ENCODE measurements at regions not wholly inside any gene's neighbourhood (a gene's known extent, or its start where the extent isn't known, plus 50 kb on each side); places are given as distances from the start of the nearest gene placed in this dataset.

GRCh38 chr20:22411286-22411626, 173.1 kb downstream of the FOXA2 start:
- H4K20me1 ChIP-seq (ENCODE audit: insufficient read depth, low read length), result no peaks in the 10 kb centered on the region
- no peak for DNase-seq
- no peak overlapping the region for H3K9ac ChIP-seq (ENCODE audit: insufficient read depth, low read length, poor library complexity, severe bottlenecking)
- no peaks in the 10 kb centered on the region for H3K9me3 ChIP-seq (replicated peaks in 1 of 2; ENCODE audit: control insufficient read depth in 1 of 2, insufficient read depth in 1 of 2, low read length in 2 of 2)
- H3K4me3 Mint-ChIP-seq, result no peak overlapping the region
- H3K36me3 Mint-ChIP-seq, result no peaks in the 10 kb centered on the region
- intact Hi-C loops (cut with micrococcal nuclease), result no loop called here
- no peak overlapping the region for H3K4me2 ChIP-seq (replicated peaks; ENCODE audit: extremely low read depth, low read length, poor library complexity, severe bottlenecking)
- H3K4me1 Mint-ChIP-seq, result peaks cover 9% of the 10 kb centered on the region
- H3K27ac ChIP-seq (ENCODE audit: low read depth in 1 of 2, low read length in 2 of 2), result no peak overlapping the region
- H3K79me2 ChIP-seq (ENCODE audit: insufficient read depth, low read length), result no peaks in the 10 kb centered on the region
- no peaks in the 10 kb centered on the region for H3K27me3 ChIP-seq (ENCODE audit: control insufficient read depth in 2 of 2, insufficient read depth in 2 of 2, low read length in 2 of 2)
- no peaks in the 10 kb centered on the region for H3K36me3 ChIP-seq (replicated peaks in 1 of 2; ENCODE audit: control insufficient read depth in 1 of 2, insufficient read depth in 2 of 2, low read length in 2 of 2)
- no peak overlapping the region for H3K27ac Mint-ChIP-seq
- H3K27me3 Mint-ChIP-seq (ENCODE audit: low read depth in 3 of 3), result peaks cover 0 to 3% (median 2%) of the 10 kb centered on the region in 3 donors
- TF ChIP-seq CTCF (IDR thresholded peaks at IDR 0.05), result no peak
- no peaks in the 10 kb centered on the region for H3K9me3 Mint-ChIP-seq
- peaks cover 0 to 6% of the 10 kb centered on the region in 2 donors for H3K4me1 ChIP-seq (ENCODE audit: control insufficient read depth in 1 of 2, insufficient read depth in 2 of 2, low read length in 2 of 2)
- WGBS (ENCODE audit: insufficient coverage), result no CpG with 5 or more reads among the region's 1 CpG
- no peak overlapping the region for H2AFZ ChIP-seq (ENCODE audit: insufficient read depth, low read depth, low read length, poor library complexity, severe bottlenecking)
- no peak overlapping the region for H3K4me3 ChIP-seq (replicated peaks in 1 of 3; ENCODE audit: low read depth in 2 of 3, low read length in 3 of 3)

GRCh38 chr20:22410556-22411130, 173.7 kb downstream of the FOXA2 start:
- H3K36me3 ChIP-seq (replicated peaks in 1 of 2; ENCODE audit: control insufficient read depth in 1 of 2, insufficient read depth in 2 of 2, low read length in 2 of 2), result no peaks in the 10 kb centered on the region
- intact Hi-C loops (cut with micrococcal nuclease), result no loop called here
- Mint-ChIP-seq H3K27me3 (ENCODE audit: low read depth in 3 of 3) (peaks cover 0 to 3% (median 2%) of the 10 kb centered on the region in 3 donors), H3K36me3 (no peaks in the 10 kb centered on the region), H3K4me3 (no peak overlapping the region), H3K4me1 (peaks cover 9% of the 10 kb centered on the region), H3K27ac (no peak overlapping the region), H3K9me3 (no peaks in the 10 kb centered on the region)
- H3K4me3 ChIP-seq (replicated peaks in 1 of 3; ENCODE audit: low read depth in 2 of 3, low read length in 3 of 3), result no peak overlapping the region
- H2AFZ ChIP-seq (ENCODE audit: insufficient read depth, low read depth, low read length, poor library complexity, severe bottlenecking), result no peak overlapping the region
- peaks cover 0 to 6% of the 10 kb centered on the region in 2 donors for H3K4me1 ChIP-seq (ENCODE audit: control insufficient read depth in 1 of 2, insufficient read depth in 2 of 2, low read length in 2 of 2)
- no CpG with 5 or more reads among the region's 4 CpGs for WGBS (ENCODE audit: insufficient coverage)
- no peaks in the 10 kb centered on the region for H3K9me3 ChIP-seq (replicated peaks in 1 of 2; ENCODE audit: control insufficient read depth in 1 of 2, insufficient read depth in 1 of 2, low read length in 2 of 2)
- no peaks in the 10 kb centered on the region for H4K20me1 ChIP-seq (ENCODE audit: insufficient read depth, low read length)
- H3K79me2 ChIP-seq (ENCODE audit: insufficient read depth, low read length), result no peaks in the 10 kb centered on the region
- no peak overlapping the region for H3K27ac ChIP-seq (ENCODE audit: low read depth in 1 of 2, low read length in 2 of 2)
- DNase-seq, result no peak
- no peak for TF ChIP-seq CTCF (IDR thresholded peaks at IDR 0.05)
- H3K4me2 ChIP-seq (replicated peaks; ENCODE audit: extremely low read depth, low read length, poor library complexity, severe bottlenecking), result no peak overlapping the region
- H3K27me3 ChIP-seq (ENCODE audit: control insufficient read depth in 2 of 2, insufficient read depth in 2 of 2, low read length in 2 of 2), result no peaks in the 10 kb centered on the region
- no peak overlapping the region for H3K9ac ChIP-seq (ENCODE audit: insufficient read depth, low read length, poor library complexity, severe bottlenecking)

Data from CD14-positive monocyte (primary cell).